PC-9 (cell line): ENCODE measurements at regions not wholly inside any gene's neighbourhood (a gene's known extent, or its start where the extent isn't known, plus 50 kb on each side); places are given as distances from the start of the nearest gene placed in this dataset.

Source experiments
- BruUV-seq: library from RNA; stranded (reverse); fragments of 400-500 nt; replicated peaks from 2 replicates; lab custom pipeline; 2021; lab: Mats Ljungman, UMichigan
- CTCF ChIA-PET: fragments of 300-600 bp; sonication (Branson Sonifier 250); formaldehyde crosslinking; loops from one replicate; lab custom pipeline; 2022; ENCODE audit warnings: antibody characterized with exemption; lab: Charles Lee
- POLR2A ChIA-PET: fragments of 300-600 bp; sonication (Branson Sonifier 250); formaldehyde crosslinking; loops from one replicate; lab custom pipeline; 2022; ENCODE audit warnings: antibody characterized with exemption; ENCODE audit not compliant: unreplicated experiment; lab: Charles Lee
- DNase-seq, 2 experiments: peaks; one replicate each; pipeline versions ENCODE4 v3.0.0 to v3.0.0-alpha.2; 2015 to 2022; ENCODE audit warnings: mixed read lengths in 1 of 2
- H2AFZ ChIP-seq: fragments of 200-600 bp; sonication (generic); 2 replicates; pipeline ENCODE4 v1.8.1; 2017; ENCODE audit warnings: antibody characterized with exemption
- H3F3A ChIP-seq: fragments of 200-600 bp; sonication (generic); 2 replicates; pipeline ENCODE4 v1.8.1; 2017; ENCODE audit warnings: antibody characterized with exemption, mild to moderate bottlenecking, low read depth; ENCODE audit not compliant: insufficient read depth
- H3K27ac ChIP-seq: fragments of 200-600 bp; sonication (generic); 2 replicates; pipeline ENCODE4 v1.6.1; 2016; ENCODE audit warnings: mixed run types
- H3K27me3 ChIP-seq: fragments of 200-600 bp; sonication (generic); 2 replicates; pipeline ENCODE4 v1.6.1; 2016; ENCODE audit warnings: low read depth, mixed run types; ENCODE audit not compliant: insufficient read depth
- H3K36me3 ChIP-seq: fragments of 200-600 bp; sonication (generic); 2 replicates; pipeline ENCODE4 v1.6.1; 2016; ENCODE audit warnings: low read depth, mixed run types
- H3K4me1 ChIP-seq: fragments of 200-600 bp; sonication (generic); replicated peaks from 2 replicates; pipeline ENCODE4 v1.6.1; 2016; ENCODE audit warnings: mixed run types; ENCODE audit not compliant: insufficient read depth
- H3K4me2 ChIP-seq: fragments of 200-600 bp; sonication (generic); 2 replicates; pipeline ENCODE4 v1.6.1; 2017; ENCODE audit warnings: mixed run types
- H3K4me3 ChIP-seq: fragments of 200-600 bp; sonication (generic); 2 replicates; pipeline ENCODE4 v1.6.1; 2016; ENCODE audit warnings: mixed run types
- H3K79me2 ChIP-seq: fragments of 200-600 bp; sonication (generic); 2 replicates; pipeline ENCODE4 v1.6.1; 2017; ENCODE audit warnings: low read depth, mixed run types
- H3K9me2 ChIP-seq: fragments of 200-600 bp; sonication (generic); 2 replicates; pipeline ENCODE4 v1.8.1; 2017; ENCODE audit warnings: mild to moderate bottlenecking; ENCODE audit not compliant: insufficient read depth
- H3K9me3 ChIP-seq: fragments of 200-600 bp; sonication (generic); 2 replicates; pipeline ENCODE4 v1.8.1; 2016; ENCODE audit warnings: low read depth; ENCODE audit not compliant: insufficient read depth
- H4K20me1 ChIP-seq: fragments of 200-600 bp; sonication (generic); 2 replicates; pipeline ENCODE4 v1.8.1; 2017; ENCODE audit not compliant: insufficient read depth
- EZH2 ChIP-seq: fragments of 200-600 bp; sonication (generic); IDR thresholded peaks from 2 replicates; pipeline ENCODE4 v1.8.0; 2017; ENCODE audit warnings: antibody characterized with exemption, low read depth
- intact Hi-C: fragments of 100-400 bp; cut with micrococcal nuclease; formaldehyde crosslinking; loops from one replicate; pipeline ENCODE4 v1.10.0; 2022; ENCODE audit not compliant: unreplicated experiment
- TF ChIP-seq, protein P1 (sequence below): fragments of 200-600 bp; sonication (generic); conservative IDR thresholded peaks from 2 replicates; pipeline ENCODE4 v1.6.1; 2017; ENCODE audit warnings: mixed run types, antibody characterized with exemption, mild to moderate bottlenecking, moderate library complexity

DNA sequence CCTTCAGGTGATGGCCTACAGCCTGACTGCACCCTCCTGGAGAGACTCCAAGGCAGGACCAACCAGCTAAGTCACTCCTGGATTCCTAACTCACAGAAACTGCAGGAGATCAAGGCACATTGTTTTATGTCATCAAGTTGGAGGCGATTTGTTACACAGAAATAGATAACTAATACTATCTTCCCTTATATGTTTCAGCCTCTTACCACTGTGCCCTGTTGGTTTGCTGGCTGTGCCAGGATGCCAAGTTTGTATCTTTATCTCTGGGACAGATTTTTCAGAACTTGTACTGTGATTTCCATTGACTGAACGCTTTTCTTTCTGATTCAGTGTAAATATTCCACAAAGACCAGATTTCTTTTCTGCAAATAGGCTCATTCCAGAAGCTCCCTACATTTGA is 76.2 kb upstream of the OPCML start:
- DNase-seq, result no peak
- intact Hi-C loops, result no loop called here
- Histone ChIP-seq H2AFZ (no peak overlapping the region), H3K27ac (no peak overlapping the region), H3K79me2 (no peaks in the 10 kb centered on the region), H3K4me2 (no peak overlapping the region), H3K4me1 (no peaks in the 10 kb centered on the region), H3K9me2 (no peaks in the 10 kb centered on the region), H3K9me3 (no peaks in the 10 kb centered on the region), H4K20me1 (no peaks in the 10 kb centered on the region), H3K27me3 (no peaks in the 10 kb centered on the region), H3K4me3 (no peak overlapping the region), H3K36me3 (no peaks in the 10 kb centered on the region), H3F3A (no peaks in the 10 kb centered on the region)
- BruUV-seq, result no TSS peak
- CTCF ChIA-PET, result no interaction called here
- TF ChIP-seq, protein P1, sequence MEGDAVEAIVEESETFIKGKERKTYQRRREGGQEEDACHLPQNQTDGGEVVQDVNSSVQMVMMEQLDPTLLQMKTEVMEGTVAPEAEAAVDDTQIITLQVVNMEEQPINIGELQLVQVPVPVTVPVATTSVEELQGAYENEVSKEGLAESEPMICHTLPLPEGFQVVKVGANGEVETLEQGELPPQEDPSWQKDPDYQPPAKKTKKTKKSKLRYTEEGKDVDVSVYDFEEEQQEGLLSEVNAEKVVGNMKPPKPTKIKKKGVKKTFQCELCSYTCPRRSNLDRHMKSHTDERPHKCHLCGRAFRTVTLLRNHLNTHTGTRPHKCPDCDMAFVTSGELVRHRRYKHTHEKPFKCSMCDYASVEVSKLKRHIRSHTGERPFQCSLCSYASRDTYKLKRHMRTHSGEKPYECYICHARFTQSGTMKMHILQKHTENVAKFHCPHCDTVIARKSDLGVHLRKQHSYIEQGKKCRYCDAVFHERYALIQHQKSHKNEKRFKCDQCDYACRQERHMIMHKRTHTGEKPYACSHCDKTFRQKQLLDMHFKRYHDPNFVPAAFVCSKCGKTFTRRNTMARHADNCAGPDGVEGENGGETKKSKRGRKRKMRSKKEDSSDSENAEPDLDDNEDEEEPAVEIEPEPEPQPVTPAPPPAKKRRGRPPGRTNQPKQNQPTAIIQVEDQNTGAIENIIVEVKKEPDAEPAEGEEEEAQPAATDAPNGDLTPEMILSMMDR, result no peak
- no peak for TF ChIP-seq EZH2
- POLR2A ChIA-PET, result no interaction called here

DNA sequence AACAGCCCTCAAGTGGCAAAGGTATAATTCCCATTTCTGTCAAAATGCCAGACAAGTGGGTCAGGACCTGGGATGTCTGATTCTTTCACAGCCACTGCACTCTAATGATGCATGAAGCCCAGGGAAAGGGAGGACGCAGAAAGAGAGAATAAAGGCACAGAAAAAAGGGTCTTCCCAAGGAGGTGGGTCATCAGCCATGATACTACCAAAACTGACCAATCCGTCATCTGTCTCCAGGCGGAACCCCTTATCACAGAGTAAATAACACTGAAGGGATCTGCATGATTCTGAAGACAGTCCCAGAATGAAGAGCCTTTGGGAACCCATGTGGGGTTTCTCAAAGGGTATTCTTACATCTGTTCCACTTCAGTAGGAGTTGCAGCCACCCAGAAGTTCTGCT is 73.8 kb upstream of the OPCML start:
- Histone ChIP-seq H3K9me2 (no peaks in the 10 kb centered on the region), H3K27ac (no peak overlapping the region), H3K36me3 (no peaks in the 10 kb centered on the region), H3K4me2 (no peak overlapping the region), H3F3A (no peaks in the 10 kb centered on the region), H3K4me1 (no peaks in the 10 kb centered on the region), H3K27me3 (no peaks in the 10 kb centered on the region), H4K20me1 (no peaks in the 10 kb centered on the region), H3K9me3 (no peaks in the 10 kb centered on the region), H3K4me3 (no peak overlapping the region), H2AFZ (no peak overlapping the region), H3K79me2 (no peaks in the 10 kb centered on the region)
- ChIA-PET CTCF (no interaction called here), POLR2A (no interaction called here)
- no TSS peak for BruUV-seq
- DNase-seq, result no peak
- TF ChIP-seq, protein P1, result no peak
- TF ChIP-seq EZH2, result no peak
- intact Hi-C loops, result no loop called here

DNA sequence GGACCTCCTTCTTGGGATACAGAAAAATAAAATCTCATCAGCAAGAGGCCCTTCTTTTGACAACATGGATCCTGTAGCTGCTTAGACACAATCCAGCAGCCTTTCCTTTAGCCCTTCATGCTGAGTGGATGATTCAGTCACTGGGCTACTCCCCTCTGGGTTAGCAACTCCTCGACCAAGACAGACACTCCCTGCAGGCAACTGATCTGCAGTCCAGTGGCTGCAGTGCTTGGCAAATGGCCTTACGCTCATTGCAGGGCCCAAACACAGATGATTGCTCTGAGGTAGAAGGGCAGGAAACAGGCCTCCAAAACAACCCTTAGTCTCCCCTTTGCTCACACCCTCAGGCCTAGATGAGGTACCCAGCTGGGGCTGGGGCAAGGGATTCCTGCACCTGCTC is 73.2 kb upstream of the OPCML start:
- no TSS peak for BruUV-seq
- Histone ChIP-seq H3K9me2 (no peaks in the 10 kb centered on the region), H4K20me1 (no peaks in the 10 kb centered on the region), H3K36me3 (no peaks in the 10 kb centered on the region), H3K4me1 (no peaks in the 10 kb centered on the region), H3K27ac (no peak overlapping the region), H3K79me2 (no peaks in the 10 kb centered on the region), H2AFZ (no peak overlapping the region), H3F3A (no peaks in the 10 kb centered on the region), H3K9me3 (no peaks in the 10 kb centered on the region), H3K4me3 (no peak overlapping the region), H3K27me3 (no peaks in the 10 kb centered on the region), H3K4me2 (no peak overlapping the region)
- DNase-seq, result no peak
- intact Hi-C loops, result no loop called here
- no peak for TF ChIP-seq EZH2
- TF ChIP-seq, protein P1, result no peak
- CTCF ChIA-PET, result no interaction called here
- POLR2A ChIA-PET, result no interaction called here
